ENCODE measurements at regions not wholly inside any gene's neighbourhood (a gene's known extent, or its start where the extent isn't known, plus 50 kb on each side); places are given as distances from the start of the nearest gene placed in this dataset.

DNA sequence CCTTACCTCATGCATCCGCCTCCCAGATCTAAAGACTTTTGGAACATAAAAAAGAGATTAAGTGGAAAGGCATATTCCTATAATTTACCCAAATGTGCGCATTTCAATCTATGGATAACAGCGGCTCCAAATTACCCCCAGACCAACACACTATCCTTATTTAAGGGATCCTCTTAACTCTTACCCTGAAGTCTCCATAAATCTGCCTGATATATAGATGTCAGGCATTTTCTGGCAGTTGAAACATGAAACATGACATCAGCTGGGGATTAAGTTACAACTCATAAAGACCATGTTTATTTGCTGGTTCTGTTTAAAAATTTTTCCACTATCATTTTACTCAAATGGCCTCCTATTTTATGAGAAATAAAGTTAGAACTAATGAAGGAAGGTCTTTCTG is 478.5 kb upstream of the SALL1 start:
- TF ChIP-seq, protein P1, sequence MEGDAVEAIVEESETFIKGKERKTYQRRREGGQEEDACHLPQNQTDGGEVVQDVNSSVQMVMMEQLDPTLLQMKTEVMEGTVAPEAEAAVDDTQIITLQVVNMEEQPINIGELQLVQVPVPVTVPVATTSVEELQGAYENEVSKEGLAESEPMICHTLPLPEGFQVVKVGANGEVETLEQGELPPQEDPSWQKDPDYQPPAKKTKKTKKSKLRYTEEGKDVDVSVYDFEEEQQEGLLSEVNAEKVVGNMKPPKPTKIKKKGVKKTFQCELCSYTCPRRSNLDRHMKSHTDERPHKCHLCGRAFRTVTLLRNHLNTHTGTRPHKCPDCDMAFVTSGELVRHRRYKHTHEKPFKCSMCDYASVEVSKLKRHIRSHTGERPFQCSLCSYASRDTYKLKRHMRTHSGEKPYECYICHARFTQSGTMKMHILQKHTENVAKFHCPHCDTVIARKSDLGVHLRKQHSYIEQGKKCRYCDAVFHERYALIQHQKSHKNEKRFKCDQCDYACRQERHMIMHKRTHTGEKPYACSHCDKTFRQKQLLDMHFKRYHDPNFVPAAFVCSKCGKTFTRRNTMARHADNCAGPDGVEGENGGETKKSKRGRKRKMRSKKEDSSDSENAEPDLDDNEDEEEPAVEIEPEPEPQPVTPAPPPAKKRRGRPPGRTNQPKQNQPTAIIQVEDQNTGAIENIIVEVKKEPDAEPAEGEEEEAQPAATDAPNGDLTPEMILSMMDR (conservative IDR thresholded peaks at IDR 0.05; ENCODE audit: low read length): no peak
- no peak for TF ChIP-seq EZH2phosphoT487 (IDR thresholded peaks at IDR 0.05; ENCODE audit: borderline replicate concordance, low read depth, low read length)

Measured in OCI-LY7 (cell line).